ENCODE measurements at regions not wholly inside any gene's neighbourhood (a gene's known extent, or its start where the extent isn't known, plus 50 kb on each side); places are given as distances from the start of the nearest gene placed in this dataset.

DNA sequence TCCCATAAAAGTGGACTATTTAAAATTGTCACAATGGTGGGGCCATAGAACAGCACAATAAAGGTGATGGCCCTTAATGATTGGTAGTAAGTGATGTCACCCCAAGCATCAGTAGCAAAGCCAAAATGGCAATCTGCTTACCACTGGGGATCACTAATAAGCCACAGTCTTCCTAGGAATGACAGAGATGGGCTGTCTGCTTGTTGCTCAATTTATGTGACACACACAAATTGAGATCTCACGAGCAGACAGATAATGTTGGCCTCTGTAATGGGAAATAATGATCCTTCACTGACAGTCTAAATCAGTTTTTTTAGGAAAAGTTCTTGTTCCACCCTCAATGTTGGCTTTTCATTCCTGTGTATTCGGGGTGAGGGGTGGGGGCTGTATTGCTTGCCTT is 515.1 kb downstream of the BRD1 start:
- no peak for DNase-seq

DNA sequence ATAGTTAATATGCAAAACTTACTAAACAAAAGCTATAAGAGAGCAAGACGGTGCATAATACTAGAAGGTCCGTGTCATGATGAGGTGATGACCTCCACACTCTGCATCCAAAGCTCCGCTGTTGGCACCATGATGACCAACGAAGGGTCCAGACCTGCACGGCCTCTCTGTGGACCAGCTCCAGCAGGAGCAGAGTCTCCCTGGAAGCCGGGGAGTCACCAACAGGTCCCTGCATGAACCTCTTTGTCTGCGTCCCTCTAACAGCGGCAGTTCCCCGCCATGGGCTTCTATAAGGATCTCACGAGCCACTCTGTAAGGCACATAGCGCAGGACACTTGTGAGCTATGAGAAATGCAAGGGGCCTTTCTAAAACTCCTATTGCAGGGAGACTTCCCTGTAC is 517.3 kb downstream of the BRD1 start:
- DNase-seq = no peak

DNA sequence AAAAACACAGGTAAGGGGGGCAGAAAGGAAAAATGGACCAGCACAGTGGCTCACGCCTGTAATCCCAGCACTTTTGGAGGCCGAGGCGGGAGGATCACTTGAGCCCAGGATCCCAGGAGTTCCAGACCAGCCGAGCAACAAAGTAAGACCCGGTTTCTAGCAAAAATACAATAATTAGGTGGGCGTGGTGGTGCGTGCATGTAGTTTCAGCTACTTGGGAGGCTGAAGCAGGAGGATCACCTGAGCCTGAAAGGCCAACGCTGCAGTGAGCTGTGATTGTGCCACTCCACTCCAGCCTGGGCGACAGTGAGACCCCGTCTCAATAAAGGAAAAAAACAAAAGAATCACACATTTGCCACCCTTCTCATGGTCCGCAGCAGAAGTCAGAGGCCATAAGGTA is 519.4 kb downstream of the BRD1 start:
- peak; percentile 24 for DNase-seq

DNA sequence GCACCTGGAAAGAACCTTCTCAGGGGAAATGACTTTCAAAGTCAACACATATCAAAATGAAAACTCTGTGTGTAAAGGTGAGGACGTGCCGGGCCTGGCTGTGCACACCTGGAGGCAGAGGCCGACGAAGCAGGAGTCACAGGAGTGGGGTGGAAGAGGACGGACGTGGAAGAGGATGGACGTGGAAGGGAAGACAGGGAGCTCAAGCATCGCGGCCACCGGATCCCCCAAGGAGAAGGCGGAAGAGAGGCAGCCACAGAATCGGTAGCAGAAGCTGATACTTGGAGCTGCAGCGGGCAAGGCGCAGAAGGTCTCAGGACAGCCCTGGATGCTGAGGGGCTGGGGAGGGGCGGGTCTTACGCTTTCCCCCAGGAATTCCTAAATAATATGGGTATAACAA is 519.8 kb downstream of the BRD1 start:
- no peak for DNase-seq

DNA sequence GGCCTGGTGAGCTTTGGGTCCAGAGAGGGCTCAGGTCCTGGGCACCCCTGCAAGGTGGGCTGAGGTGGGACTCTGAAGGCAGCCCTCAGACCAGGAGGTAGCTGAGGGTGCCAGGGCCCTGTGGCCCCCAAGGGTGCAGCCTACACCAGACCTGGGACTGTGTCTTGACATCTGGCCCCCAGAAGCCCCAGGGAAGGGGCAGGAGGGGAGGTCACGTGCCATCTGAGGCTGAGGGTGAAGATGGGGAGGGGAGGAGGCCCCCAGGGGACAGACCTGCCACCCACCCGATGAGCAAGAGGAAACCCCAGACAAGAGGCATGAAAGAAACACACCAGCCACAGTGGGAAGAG is 520.2 kb downstream of the BRD1 start:
- DNase-seq = peak; percentile 51

DNA sequence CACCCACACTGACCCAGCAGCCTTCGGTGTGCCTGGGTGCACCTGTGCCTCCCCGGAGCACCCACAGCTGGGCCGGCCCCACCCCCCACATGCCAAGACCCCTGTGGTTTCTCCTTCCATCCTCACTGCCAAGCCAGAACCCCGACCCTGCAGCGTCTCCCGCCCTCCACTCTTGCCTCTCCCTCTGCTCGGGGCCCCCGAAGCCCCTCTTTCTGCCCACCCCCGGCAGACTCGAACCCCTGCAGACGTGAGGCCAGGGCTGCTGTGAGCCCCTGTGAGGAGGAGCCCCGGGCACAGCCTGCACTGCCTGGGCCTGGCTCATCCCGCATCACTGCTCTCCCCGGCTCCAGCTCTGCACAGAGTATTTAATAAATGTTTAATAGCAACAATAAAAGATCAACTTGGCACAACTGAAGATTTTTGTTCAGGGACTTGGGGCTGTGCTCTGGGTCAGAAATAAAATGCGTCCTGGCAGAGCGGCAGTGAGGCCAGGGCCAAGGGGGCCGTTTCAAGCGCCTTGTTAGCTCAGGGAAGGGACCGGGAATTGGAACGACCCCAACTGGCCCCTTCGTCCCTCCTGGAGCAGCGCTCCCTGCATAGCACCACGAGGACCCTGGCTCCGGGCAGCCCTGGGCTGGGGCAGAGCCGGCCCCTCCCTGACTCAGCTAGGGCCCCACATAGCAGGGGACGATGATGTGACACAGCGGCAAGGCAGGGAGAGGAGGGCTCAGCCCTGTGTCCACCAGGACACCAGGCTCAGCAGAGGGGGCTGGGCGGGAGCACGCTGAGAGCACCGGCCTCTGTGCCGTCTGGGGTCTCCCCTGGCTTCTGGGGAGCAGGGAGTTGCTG is 520.8 kb downstream of the BRD1 start:
- peak; percentile 21 for DNase-seq

DNA sequence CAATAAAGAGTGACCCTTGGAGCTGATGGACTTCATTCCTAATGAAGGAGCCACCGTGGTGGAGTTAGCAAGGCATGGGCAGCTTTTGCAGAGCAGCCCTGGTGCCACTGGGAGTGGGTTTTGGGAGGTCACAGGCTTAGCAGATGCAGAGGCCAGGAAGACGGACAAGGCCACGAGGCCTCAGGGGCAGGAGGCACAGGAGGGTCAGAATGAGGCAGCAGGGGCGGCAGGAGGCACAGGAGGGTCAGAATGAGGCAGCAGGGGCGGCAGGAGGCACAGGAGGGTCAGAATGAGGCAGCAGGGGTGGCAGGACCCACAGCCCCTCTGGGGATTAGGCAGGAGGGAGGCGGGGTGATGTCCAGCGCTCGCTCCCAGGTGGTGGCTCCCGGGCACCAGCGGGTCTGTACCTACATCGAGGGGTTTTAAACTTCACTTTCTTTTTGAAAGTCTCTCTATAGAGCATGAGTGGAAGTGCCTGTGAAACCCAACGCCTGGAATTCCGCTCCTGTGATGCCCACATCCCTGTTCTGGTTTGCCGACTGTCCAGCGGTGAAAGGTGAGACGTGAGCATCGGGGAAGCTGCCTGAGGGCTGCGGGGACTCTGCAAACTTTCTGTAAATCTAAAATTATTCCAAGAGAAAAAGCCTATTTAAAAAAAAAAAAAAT is 521.6 kb downstream of the BRD1 start:
- peak; percentile 41 for DNase-seq

DNA sequence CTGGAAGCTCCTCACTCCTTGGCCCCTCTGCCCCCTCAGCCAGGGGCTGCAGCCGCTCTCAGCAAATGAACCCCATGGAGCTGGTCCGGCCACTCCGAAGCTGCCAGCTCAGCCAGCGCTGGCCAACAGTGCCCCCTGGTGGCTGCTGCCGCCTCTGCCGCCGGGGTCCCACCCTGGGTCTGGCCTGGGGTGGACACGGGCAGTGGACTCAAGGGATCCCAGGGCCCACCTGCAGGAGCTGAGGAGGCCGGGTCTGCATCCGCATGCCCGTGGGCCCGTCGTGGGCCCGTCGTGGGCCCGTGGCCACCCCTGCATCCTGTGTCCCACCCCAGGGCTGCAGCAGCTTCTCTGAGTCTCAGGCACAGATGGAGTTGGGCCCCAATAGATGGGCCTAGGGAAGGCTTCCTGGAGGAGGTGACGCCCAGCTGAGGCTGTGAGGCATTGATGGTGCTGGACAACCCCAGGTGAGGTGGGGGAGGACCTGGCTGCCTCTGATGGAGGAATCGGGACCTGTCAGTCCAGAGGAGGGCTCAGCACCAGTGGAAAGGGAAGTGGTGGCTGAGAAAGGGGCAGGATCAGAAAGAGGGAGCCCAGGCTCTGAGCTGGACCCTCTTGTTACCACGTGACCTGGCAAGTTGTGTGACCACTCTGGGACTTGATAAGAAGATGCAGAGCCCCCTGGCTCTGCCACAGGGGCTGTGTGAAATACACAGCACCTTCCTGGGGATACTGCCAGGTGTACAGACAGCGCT is 522.3 kb downstream of the BRD1 start:
- DNase-seq = peak; percentile 89

DNA sequence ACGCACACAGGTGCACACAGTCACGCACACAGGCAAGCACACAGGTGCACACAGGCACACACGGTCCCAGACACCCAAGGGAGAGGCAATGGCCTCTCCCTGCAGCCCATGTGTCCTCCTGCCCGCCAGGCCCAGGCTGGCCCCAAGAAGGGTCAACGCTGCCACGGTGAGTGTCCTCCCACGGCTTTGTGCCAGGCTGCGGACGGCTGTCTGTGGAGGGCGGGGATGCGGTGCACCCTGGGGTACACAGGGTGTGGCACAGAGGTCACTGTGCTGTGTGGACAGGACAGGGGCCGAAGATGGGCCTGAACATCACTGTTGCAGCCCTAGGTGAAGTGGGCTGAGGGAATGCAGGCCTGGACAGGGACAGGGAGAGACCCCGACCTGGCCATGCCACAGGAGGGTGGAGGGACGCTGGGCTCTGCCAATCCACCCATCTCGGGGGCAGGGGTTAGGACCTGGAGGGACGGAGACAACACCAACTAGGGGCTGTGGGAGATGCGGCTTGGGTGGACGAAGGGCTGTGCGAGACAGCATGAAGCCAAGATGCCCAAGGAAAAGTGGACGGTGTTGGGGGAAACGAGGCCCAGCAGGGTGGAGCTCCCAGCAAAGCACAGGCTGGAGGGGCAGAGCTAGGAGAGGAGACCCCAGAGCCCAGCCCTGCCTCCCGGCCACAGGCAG is 523.8 kb downstream of the BRD1 start:
- peak; percentile 38 for DNase-seq

DNA sequence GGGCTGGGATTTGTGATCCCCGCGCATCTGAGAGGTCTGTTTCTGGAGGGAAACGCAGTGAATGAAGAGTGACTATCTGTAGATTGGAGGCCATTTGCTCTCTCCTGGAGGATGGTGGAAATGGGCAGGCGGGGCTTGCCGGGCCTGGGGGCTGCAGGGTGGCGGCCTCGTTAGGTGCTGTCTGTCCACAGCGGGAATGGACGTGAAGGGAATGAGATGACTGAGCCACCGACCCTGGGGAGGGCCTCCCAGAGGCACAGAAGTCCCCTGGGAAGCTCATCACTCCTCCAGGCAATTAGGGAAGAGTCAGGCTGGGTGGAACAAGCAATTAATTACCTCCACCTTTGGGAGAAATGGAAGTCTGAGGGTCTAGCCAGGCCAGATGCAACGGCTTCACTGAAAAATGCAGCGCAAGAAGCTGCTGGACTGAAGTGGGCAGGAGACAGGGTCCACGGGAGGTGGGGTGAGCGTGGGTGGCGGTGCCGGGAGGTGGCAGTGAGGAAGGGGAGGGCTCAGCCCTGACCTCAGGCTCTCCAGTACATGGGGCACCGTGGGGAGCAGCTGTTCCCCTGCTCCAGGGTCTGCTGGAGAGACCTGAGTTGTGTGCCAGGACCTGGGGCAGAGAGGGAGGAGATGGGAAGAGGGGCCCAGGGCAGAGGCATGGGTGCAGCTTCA is 524.5 kb downstream of the BRD1 start:
- no peak for DNase-seq

DNA sequence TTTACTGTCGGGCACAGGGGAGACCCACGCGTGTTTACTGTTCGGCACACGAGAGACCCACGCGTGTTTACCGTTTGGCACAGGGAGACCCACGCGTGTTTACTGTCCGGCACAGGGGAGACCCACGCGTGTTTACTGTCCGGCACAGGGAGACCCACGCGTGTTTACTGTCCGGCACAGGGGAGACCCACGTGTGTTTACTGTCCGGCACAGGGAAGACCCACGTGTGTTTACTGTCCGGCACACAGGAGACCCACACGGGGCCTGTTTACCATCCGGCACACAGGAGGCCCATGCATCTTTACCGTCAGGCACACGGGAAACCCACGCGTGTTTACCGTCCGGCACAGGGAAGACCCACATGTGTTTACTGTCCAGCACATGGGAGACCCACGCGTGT is 525.1 kb downstream of the BRD1 start:
- peak; percentile 21 for DNase-seq

DNA sequence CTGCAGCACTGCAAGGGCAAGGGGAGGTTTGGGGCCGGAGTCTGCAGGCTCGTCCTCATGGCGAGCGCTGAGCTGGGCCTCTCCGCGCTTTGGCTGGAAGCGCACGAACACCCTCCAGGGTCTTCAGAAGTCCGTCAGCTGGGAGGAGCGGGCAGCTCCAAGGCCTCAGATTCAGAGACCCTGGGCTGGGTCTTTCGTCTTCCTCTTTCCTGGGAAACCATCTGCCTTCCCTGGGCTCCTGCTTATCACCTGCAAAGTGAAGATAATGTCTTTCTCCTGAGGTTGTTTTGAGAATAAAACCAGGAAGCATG is 525.6 kb downstream of the BRD1 start:
- DNase-seq = no peak

DNA sequence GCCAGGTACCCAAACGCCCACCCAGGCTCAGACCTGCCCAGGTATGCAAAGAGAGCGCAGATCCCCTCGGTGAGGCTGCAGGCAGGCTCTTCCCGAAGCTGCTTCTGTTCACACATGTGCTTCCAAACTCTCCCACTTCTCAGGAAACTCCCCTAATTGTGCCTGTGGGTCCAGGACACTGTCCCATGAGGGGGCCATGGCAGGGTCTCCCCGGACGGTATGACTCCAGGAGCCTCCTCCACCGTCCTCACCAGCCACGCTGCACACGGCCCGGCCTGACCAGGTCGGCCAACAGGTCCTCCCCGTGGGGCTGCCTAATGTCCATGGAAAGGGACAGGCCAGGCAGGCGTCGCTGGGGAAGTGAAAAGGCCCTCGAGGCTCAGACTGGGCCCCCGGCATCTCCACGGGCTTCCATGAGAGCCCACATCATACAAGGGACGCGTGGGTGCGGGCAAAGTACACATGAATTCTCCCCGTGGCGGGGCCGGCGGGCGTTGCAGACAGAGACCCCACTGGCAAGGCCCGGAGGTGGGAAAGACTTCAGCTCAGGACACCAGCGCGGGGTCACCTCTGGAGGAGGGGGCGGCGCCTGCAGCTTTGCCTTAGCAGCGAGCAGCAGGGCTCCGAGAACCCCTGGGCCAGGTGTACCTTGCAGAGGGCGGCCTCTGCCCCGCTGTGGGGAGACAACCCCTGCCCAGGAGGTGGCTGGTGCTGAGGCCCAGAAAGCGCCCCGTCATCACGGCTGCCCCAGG is 526.1 kb downstream of the BRD1 start:
- peak; percentile 50 for DNase-seq

DNA sequence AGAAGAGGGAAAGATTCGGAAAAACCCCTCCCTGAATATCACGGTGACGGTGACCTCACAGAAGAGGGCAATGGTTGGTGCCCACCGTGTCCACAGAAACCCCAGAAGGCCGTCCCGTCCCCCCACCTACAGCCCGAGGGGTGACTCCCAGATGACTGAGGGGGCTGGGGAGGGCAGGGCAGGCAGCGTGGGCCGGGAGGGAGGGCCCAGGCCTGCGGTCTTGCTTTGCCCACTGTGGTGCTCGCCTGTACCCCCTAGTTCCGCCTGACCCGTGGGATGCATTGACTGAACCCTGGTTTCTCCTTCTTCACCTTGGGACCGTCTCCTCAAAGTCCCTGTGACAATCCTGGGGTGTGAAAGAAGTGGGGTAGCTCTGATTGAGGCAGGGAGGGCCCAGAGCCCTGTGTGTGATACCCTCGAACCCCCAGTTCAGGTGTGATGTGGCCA is 526.7 kb downstream of the BRD1 start:
- DNase-seq = peak; percentile 7

DNA sequence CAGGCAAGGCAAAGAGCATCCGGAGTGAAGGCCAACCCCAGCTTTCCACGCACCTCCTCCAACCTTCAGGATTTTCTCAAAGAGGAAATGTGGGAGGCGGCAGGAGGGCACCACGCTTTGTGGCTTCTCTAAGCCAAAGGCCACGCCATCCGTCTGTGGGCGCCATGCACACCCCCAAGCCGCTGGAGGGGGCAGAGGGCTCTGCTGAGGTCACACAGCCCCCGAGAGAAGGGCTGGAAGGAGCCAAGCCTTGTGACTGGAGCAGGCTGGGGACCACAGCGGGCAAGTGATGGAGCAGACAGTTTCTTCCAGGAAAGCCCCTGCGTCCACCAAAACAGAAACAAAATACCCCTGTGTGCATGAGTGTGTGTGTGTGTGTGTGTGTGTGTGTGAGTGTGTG is 527.4 kb downstream of the BRD1 start:
- peak; percentile 40 for DNase-seq

DNA sequence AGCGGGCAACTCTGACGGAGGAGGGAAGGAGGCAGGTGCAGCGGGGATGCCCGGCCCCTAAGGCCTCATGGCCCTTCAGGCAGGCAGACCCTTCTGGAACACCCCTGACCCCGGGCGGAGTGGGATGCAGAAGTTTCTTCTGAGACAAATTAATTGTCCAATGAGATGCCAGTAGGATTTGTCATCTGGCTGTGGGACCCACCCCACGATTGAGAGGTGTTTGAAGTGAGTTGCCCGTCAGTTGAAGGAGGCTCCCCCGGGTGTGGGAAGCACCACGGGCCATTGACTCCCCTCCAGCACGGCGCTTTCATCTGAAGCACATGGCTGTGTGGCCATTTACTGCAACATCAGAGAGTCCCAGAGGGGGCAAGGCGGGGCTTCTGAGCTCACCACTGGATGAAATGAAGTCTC is 527.8 kb downstream of the BRD1 start:
- DNase-seq = peak; percentile 7

DNA sequence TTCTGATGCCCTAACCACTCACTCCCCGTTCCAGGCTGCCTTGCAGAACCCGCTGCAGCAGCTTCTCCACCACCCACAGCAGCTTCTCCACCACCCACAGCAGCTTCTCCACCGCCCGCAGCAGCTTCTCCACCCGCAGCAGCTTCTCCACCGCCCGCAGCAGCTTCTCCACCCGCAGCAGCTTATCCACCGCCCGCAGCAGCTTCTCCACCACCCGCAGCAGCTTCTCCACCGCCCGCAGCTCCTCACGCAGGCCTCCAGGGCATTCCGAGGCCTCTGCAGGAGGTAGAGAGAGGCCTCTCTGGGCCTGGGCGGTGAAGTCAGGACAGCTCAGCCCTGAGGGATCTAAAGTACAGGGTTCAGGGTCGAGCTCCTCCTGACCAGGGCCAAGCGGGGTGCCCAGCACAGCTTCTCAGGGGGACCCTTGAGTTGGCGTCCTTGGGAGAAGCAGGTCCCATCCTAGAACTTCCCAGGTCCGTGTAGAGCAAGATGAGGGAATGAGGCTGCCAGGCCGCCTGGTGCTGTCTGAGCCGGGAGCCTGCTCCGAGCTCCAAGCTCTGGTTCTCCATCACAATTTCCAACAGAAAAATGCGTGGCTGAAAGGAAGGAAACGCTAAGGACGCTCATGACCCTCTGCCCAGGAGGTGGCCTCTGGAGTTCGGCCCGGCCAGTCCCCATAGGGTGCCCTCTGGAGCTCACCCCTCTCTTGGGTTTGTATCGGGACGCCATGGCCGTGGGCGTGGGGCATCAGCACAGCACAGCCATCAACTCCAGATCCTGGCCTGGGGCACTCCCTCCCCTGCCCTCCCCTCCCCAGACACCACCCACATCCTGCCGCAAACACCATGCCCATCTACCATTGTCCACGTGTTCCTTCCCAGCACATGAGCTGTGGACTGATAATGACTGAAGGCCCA is 528.6 kb downstream of the BRD1 start:
- peak; percentile 13 for DNase-seq

DNA sequence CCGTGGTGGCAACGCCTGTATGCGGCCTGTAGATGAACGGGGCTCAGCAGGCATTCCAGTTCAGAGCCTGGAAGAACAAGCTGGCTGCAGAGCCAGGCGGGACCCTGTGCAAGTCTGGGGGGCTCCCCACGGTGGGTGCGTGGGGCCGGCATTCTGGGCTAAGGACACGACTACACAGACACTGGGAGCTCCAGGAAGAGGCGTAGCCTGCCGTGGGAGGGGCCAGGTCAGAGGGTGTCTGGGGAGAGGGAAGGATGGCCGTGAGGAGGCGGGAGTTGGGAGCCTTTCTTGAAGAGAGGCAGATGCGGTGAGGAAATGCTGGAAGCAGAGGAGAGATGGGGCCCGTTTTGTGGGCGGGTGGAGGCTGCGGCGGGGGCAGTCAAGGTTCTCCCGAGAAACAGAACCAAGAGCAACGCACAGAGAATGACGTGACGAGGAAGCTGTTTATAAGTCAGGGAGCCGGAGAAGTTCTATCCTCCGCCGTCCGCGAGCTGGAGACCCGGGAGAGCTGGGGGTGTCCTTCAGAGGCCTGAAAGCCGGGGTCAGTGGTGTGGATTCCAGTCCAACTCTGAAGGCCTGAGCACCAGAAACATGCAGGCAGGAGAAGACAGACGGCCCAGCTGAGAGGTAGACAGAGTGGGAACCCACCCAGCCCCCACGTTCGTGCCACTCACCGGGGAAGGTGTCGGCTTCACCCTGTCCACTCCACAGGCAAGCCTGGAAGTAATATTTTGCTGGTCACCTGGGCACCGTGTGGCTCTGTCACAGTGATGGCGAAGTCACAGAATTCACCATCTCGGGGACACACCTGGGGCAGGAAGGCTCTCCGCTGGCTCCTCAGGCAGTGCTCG is 529.6 kb downstream of the BRD1 start:
- DNase-seq = peak; percentile 38

DNA sequence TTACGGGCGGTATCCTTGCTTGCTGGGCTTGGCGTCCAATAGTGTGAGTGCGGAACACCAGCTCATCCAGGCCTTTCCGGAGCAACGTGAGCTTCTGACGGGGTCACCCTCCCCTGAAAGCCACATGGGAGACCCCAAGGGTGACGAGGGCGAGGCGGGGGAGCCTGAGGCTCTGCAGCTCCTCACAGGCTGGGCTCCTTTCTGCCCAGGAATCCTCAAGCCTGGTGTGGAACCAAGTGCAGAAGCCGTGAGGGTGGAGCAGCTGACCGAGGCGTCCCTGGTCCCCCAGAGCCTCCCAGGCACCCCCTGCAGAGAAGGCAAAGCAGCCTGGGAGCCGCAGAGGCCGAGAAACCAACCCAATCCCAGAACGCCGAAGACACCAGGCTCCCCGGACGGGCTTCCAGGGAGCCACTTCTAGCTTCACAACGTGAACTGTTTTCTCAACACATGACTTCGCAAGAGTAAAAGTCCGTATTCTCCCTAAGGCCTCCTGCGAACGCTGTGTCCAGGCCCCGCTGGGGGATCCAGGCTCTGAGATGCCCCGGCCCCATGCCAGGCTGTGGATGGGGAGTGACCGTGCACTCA is 530.3 kb downstream of the BRD1 start:
- DNase-seq = peak; percentile 35

DNA sequence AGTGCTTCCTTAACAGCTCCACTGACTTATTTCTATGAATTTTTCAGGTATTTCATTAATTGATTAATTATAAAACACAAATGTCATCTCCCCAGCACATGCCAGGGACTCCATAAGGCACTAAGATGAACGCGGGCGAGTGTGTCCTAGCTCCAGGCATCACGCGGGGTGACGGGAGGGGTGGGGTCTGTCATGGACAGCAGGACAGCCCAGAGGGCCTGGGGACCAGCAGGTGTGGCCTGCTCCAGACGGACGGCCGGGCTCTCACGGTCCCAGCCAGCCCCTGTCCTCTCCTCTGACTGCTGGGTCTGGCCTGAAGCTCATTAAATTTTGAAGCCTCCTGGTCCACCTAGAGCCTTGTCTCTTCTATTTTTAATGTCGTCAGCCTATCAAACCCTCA is 531.1 kb downstream of the BRD1 start:
- peak; percentile 13 for DNase-seq
